GM12891 (cell line): ENCODE measurements at regions not wholly inside any gene's neighbourhood (a gene's known extent, or its start where the extent isn't known, plus 50 kb on each side); places are given as distances from the start of the nearest gene placed in this dataset.

Experiments
- POLR2AphosphoS5 ChIP-seq: IDR thresholded peaks from 2 replicates; pipeline ENCODE4 v1.6.1; 2011; ENCODE audit warnings: low read depth, low read length, control low read depth
- TAF1 ChIP-seq: IDR thresholded peaks from 2 replicates; pipeline ENCODE4 v1.6.1; 2011; ENCODE audit warnings: low read depth, low read length, control low read depth

GRCh38 chr11:32003335-32003734 is 87.5 kb upstream of the RCN1 start:
- TF ChIP-seq TAF1, result no peak
- no peak for TF ChIP-seq POLR2AphosphoS5
